DOHH2 (cell line): ENCODE measurements at regions not wholly inside any gene's neighbourhood (a gene's known extent, or its start where the extent isn't known, plus 50 kb on each side); places are given as distances from the start of the nearest gene placed in this dataset.

Experiments
- H3F3A ChIP-seq: fragments of 200-600 bp; sonication (generic), shearing (Covaris generic); 2 replicates; pipeline ENCODE4 v1.6.0; 2016; ENCODE audit warnings: antibody characterized with exemption, mild to moderate bottlenecking; ENCODE audit not compliant: control insufficient read depth, insufficient read depth
- H3K27ac ChIP-seq: fragments of 200-600 bp; sonication (generic); 2 replicates; pipeline ENCODE4 v1.5.1; 2014; ENCODE audit warnings: low read depth, mild to moderate bottlenecking, low read length, moderate library complexity
- H3K27me3 ChIP-seq: fragments of 200-600 bp; sonication (generic); 2 replicates; pipeline ENCODE4 v1.6.1; 2014; ENCODE audit warnings: mild to moderate bottlenecking, low read length, mixed read lengths; ENCODE audit not compliant: control insufficient read depth
- H3K36me3 ChIP-seq: fragments of 200-600 bp; sonication (generic); 2 replicates; pipeline ENCODE4 v1.6.1; 2014; ENCODE audit warnings: mild to moderate bottlenecking, low read length, moderate library complexity, mixed read lengths; ENCODE audit not compliant: control insufficient read depth
- H3K4me1 ChIP-seq: fragments of 200-600 bp; sonication (generic); 2 replicates; pipeline ENCODE4 v1.6.1; 2014; ENCODE audit warnings: mild to moderate bottlenecking, low read length, mixed read lengths; ENCODE audit not compliant: control insufficient read depth
- H3K4me2 ChIP-seq: fragments of 200-600 bp; sonication (generic); 2 replicates; pipeline ENCODE4 v1.6.0; 2014; ENCODE audit warnings: mild to moderate bottlenecking, low read length, moderate library complexity
- H3K4me3 ChIP-seq: fragments of 200-600 bp; sonication (generic); 2 replicates; pipeline ENCODE4 v1.5.1; 2014; ENCODE audit warnings: mild to moderate bottlenecking, low read length, mixed read lengths
- H3K79me2 ChIP-seq: fragments of 200-600 bp; sonication (generic); 2 replicates; pipeline ENCODE4 v1.6.1; 2014; ENCODE audit warnings: mild to moderate bottlenecking, low read length, mixed read lengths; ENCODE audit not compliant: control insufficient read depth
- H3K9me2 ChIP-seq: fragments of 200-600 bp; sonication (generic); replicated peaks from 2 replicates; pipeline ENCODE4 v1.6.1; 2014; ENCODE audit warnings: mild to moderate bottlenecking, low read length, mixed read lengths; ENCODE audit not compliant: control insufficient read depth
- H3K9me3 ChIP-seq: fragments of 200-600 bp; sonication (generic); 2 replicates; pipeline ENCODE4 v1.6.1; 2014; ENCODE audit warnings: antibody characterized with exemption, low read length, mixed read lengths; ENCODE audit not compliant: control insufficient read depth, insufficient read depth
- H4K20me1 ChIP-seq: fragments of 200-600 bp; sonication (generic); 2 replicates; pipeline ENCODE4 v1.6.0; 2014; ENCODE audit warnings: low read depth, mild to moderate bottlenecking, antibody characterized with exemption, low read length, moderate library complexity; ENCODE audit not compliant: control insufficient read depth, insufficient read depth
- CTCF ChIP-seq: fragments of 200-600 bp; sonication (generic); IDR thresholded peaks from one replicate; pipeline ENCODE4 v1.5.1; 2014; ENCODE audit warnings: antibody characterized with exemption, mild to moderate bottlenecking, low read depth, low read length; ENCODE audit not compliant: poor library complexity, severe bottlenecking
- EZH2phosphoT487 ChIP-seq: fragments of 200-600 bp; sonication (generic); IDR thresholded peaks from 2 replicates; pipeline ENCODE4 v1.6.1; 2017; ENCODE audit warnings: borderline replicate concordance, mild to moderate bottlenecking, antibody characterized with exemption, low read length, moderate library complexity, mixed read lengths

- H3F3A ChIP-seq = no peaks in the 10 kb centered on the region
- H3K4me2 ChIP-seq = no peak overlapping the region
- no peaks in the 10 kb centered on the region for H3K4me1 ChIP-seq
- H3K79me2 ChIP-seq = no peaks in the 10 kb centered on the region
- TF ChIP-seq EZH2phosphoT487 (no peak), CTCF (no peak)
- H3K4me3 ChIP-seq = no peak overlapping the region
- no peak overlapping the region for H3K27ac ChIP-seq
- H3K36me3 ChIP-seq = no peaks in the 10 kb centered on the region
- no peaks in the 10 kb centered on the region for H3K9me2 ChIP-seq
- no peaks in the 10 kb centered on the region for H3K27me3 ChIP-seq
- H4K20me1 ChIP-seq = no peaks in the 10 kb centered on the region
- no peaks in the 10 kb centered on the region for H3K9me3 ChIP-seq
Observed at GRCh38 chr7:114126095-114126494, 207.3 kb upstream of the PPP1R3A start.

- TF ChIP-seq EZH2phosphoT487 (no peak), CTCF (no peak)
- H3K36me3 ChIP-seq = no peaks in the 10 kb centered on the region
- H3K27me3 ChIP-seq = no peaks in the 10 kb centered on the region
- no peaks in the 10 kb centered on the region for H3F3A ChIP-seq
- no peaks in the 10 kb centered on the region for H3K9me2 ChIP-seq
- no peaks in the 10 kb centered on the region for H3K79me2 ChIP-seq
- H3K9me3 ChIP-seq = no peaks in the 10 kb centered on the region
- H3K27ac ChIP-seq = no peak overlapping the region
- no peak overlapping the region for H3K4me3 ChIP-seq
- H4K20me1 ChIP-seq = no peaks in the 10 kb centered on the region
- H3K4me1 ChIP-seq = no peaks in the 10 kb centered on the region
- H3K4me2 ChIP-seq = no peak overlapping the region
Observed at GRCh38 chr7:114112806-114113205, 194.0 kb upstream of the PPP1R3A start.

- Histone ChIP-seq H3F3A (no peaks in the 10 kb centered on the region), H3K79me2 (no peaks in the 10 kb centered on the region), H3K4me1 (no peaks in the 10 kb centered on the region), H3K27ac (no peak overlapping the region), H3K9me3 (no peaks in the 10 kb centered on the region), H3K27me3 (no peaks in the 10 kb centered on the region), H3K9me2 (no peaks in the 10 kb centered on the region), H3K36me3 (no peaks in the 10 kb centered on the region), H3K4me3 (no peak overlapping the region), H4K20me1 (no peaks in the 10 kb centered on the region), H3K4me2 (no peak overlapping the region)
- TF ChIP-seq EZH2phosphoT487 (no peak), CTCF (no peak)
Observed at GRCh38 chr7:114110666-114111065, 191.9 kb upstream of the PPP1R3A start.

- H3K36me3 ChIP-seq = no peaks in the 10 kb centered on the region
- no peaks in the 10 kb centered on the region for H3K27me3 ChIP-seq
- H3K4me2 ChIP-seq = no peak overlapping the region
- no peak overlapping the region for H3K27ac ChIP-seq
- H3K79me2 ChIP-seq = no peaks in the 10 kb centered on the region
- H3K9me2 ChIP-seq = no peaks in the 10 kb centered on the region
- no peaks in the 10 kb centered on the region for H3K9me3 ChIP-seq
- TF ChIP-seq CTCF (no peak), EZH2phosphoT487 (no peak)
- no peaks in the 10 kb centered on the region for H4K20me1 ChIP-seq
- no peaks in the 10 kb centered on the region for H3F3A ChIP-seq
- no peaks in the 10 kb centered on the region for H3K4me1 ChIP-seq
- H3K4me3 ChIP-seq = no peak overlapping the region
Observed at GRCh38 chr7:114109721-114110120, 190.9 kb upstream of the PPP1R3A start.
